ENCODE measurements at regions not wholly inside any gene's neighbourhood (a gene's known extent, or its start where the extent isn't known, plus 50 kb on each side); places are given as distances from the start of the nearest gene placed in this dataset.

DNA sequence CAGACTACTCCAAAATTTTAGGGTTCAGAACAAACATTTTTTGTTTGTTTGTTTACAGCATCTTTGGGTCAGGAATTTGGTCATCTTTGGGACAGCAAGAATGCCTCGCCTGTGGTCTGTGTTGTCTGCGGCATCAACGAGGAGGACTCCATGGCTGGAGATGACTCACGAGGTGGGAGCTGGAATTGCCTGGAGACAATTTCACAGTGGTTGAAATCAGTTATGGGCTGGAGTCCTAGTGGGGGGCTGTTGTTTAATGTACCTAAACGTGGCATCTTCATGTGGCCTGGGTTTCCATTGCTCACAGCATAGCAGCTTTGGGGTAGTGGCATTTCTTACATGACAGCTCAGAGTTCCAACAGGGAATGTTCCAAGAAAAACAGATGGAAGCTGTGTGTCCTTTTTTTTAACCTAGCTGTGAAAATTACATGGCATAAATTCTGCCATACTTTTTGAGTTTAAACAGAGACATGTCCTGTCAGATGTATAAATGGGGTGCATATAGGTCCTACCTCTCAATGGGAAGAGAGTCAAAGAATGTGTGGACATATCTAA, 507.3 kb upstream of the CBLB start:
- no peak for DNase-seq (ENCODE audit: low read depth in 1 of 2, low spot score in 1 of 2)

GRCh38 chr3:106379251-106379750, 510.5 kb upstream of the CBLB start:
- DNase-seq (ENCODE audit: low read depth in 1 of 2, low spot score in 1 of 2): no peak

DNA sequence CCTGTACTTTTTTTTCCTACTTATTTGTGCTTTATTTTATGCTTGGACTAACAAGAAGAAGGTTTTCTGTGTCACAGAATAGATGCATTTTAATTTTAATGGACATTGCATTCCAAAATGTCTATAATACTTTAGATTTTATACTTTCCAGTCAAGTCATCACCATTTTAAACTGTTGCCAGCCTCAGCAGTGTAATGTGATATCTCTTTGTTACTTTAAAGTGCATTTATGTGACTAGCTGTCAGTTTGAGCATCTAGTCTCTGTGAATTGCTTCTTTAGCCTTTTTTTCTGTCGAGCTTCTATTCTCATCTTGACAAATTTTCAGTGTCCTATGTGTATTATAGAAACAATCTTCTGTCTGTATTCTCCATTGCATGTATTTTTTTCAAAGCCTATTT, 511.4 kb upstream of the CBLB start:
- DNase-seq (ENCODE audit: low read depth in 1 of 2, low spot score in 1 of 2): no peak

GRCh38 chr3:106381286-106381938, 512.6 kb upstream of the CBLB start:
- DNase-seq (ENCODE audit: low read depth in 1 of 2, low spot score in 1 of 2): no peak

DNA sequence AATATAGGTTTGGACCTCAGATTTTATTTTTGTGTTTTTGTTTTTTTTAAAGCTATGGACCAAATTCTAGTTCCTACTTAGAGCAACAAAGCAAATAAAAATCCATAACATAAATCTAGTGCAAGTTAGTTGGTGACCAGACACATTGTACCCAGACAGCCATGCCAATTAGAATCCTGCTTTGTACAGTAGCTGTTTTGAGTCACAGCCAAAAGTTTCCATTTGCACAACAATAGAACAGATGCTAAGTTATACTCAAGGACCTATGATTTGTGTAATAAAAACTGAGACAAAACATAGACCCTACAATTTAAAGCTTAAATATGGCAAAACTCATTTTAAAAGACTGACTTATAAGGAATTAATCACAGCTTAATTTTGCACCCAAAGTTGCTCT, 513.1 kb upstream of the CBLB start:
- DNase-seq (ENCODE audit: low read depth in 1 of 2, low spot score in 1 of 2): no peak

DNA sequence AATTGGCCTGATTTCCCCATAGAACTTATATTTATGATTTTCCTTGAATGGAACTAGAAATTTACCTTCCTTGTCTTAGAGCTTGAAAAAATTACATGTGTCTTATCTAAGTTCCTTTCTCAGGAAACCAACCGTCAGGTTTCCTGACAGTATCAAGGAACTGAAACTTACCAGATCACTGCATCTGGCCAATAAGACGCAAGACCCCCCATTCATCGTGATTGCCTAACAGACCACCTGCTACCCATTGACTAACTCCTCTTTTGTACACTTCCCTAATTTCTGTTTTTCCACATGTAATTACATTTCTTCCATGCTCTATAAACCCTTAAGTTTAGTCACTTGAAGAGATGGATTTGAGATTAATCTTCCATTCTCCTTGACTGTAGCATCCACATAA, 517.2 kb upstream of the CBLB start:
- DNase-seq (ENCODE audit: low read depth in 1 of 2, low spot score in 1 of 2): no peak

- DNase-seq (ENCODE audit: low read depth in 1 of 2, low spot score in 1 of 2): no peak
Measured at GRCh38 chr3:106392915-106393314, 524.1 kb upstream of the CBLB start.

- no peak for DNase-seq (ENCODE audit: low read depth in 1 of 2, low spot score in 1 of 2)
Measured at GRCh38 chr3:106397006-106397405, 528.2 kb upstream of the CBLB start.

- DNase-seq (ENCODE audit: low read depth in 1 of 2, low spot score in 1 of 2): no peak
Measured at GRCh38 chr3:106398891-106399600, 530.2 kb upstream of the CBLB start.

DNA sequence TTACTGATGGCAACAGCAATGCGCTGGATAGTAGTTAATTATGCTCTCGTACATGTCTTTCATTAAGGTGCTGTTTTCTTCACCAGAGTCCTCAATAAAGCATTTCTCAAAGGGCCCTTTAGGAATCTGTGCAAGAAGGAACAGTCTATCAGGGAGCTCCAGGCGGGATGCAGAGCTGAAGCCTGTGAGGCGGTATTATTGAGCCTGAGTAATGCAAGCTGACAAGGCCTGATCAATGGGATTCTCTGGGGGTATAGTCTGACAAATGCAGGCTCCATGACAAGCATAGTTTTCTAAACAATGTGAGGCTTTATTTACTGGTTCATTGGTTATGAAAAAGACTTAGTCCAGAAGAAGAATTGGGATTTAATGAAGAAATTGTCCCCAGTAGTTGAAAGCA, 530.9 kb upstream of the CBLB start:
- no peak for DNase-seq (ENCODE audit: low read depth in 1 of 2, low spot score in 1 of 2)

DNA sequence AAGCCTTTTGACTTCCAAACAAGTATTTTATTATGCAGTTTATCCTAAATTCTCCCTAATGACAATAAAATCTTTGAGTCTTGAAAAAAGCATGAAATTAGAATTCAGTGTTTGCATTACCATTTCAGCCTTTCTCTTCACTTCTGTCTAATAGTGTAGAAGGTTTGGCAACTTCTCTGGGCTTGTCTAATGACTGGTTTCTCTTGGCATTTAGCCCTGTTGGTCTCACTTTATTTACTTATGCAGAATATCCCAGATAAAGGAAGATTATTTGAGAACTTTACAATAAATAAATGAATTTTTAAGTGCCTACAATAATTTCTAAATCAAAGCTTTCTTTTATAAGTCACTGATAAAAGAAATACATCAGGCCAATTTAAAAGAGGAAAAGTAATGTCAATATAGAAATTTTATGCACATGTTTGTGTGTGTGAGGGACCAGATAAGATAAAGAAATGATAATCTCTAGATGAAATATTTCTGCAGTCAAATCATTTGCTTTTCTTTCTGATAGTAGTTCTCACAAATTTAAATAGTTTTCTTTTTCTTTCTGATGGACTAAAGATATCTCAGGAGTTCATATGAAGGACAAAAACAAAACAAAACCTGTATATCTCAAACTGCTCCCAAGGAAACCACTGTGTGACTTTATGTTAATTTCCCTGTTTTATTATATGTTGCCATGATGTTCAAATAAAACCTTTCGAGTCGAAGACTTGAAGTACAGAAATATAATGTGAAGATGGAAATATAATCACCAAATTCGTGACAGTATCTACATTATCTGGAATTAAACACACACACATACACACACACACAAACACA, 533.1 kb upstream of the CBLB start:
- DNase-seq (ENCODE audit: low read depth in 1 of 2, low spot score in 1 of 2): no peak

DNA sequence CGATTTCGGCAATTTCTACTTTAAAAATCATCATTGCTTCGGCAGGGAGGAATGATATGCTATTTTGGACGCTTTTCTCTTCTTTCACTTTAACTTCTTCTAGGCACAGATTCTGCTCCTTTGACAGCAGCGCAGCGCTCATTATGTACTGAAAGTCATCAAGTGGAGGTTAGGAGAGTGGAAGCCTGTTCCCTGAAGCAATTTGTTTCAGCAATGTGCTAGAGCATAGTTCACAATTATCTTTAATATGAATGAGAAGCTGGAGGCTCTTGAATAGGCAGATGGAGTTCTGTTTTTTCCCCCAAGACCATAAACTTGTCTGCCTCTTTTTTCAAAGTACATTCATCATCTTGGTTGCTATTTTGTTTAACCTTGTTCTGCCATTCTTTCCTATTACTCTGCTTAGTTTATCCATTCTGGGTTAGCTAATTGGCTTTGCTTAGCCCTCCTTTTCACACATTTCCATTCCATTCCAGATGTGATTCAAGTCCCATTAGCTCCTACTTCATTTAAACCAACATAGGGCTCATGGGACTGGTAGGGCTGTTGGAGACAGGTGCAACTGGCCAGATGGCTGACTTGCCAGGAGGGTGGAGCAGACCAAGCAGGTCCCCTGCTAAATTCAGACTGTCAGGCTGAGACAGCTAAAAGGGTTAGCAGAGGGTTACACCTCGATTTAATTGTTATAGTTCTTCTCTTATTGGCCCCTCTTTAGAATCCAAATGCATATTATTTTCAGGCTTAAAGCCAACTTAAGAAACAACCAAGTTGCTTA, 534.7 kb upstream of the CBLB start:
- no peak for DNase-seq (ENCODE audit: low read depth in 1 of 2, low spot score in 1 of 2)

- no peak for DNase-seq (ENCODE audit: low read depth in 1 of 2, low spot score in 1 of 2)
Measured at GRCh38 chr3:106413683-106414082, 544.9 kb upstream of the CBLB start.

DNA sequence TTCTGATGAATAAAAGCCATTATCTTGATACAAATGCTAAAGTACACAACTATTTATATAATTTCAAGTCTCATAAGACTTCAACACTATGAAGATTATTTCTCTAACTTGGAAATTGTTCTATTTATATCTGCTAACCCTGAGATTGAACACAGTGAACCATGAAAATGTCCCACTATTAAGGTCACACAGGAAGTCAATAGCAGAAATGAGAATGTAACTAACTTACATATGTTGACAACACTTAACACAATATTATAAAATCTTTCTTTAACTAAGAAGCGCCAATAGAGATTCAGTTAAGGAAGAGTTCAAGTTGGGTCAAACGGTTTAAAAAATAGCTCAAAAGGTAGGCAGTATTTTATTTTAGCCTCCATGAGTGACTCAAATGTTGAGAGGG, 551.8 kb upstream of the CBLB start:
- no peak for DNase-seq (ENCODE audit: low read depth in 1 of 2, low spot score in 1 of 2)

DNA sequence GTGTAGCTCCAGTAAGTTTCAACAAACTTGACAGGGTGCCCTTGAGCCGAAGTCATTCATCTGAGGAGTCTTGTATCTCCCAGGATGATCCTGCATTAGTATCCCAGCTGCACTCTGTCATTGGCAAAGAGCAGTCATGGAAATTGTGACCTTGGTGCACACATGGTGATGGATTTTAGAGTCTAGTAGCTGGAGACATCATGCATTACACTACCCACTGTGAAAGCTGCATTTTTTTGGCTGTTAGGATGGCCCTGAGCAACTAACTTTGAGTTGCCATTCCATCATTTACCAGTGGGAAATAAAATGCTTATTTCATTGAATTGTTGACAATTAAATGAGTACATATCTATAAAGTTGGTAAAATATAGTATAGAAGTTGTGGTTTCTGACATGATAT, 552.6 kb upstream of the CBLB start:
- DNase-seq (ENCODE audit: low read depth in 1 of 2, low spot score in 1 of 2): no peak

GRCh38 chr3:106421909-106422308, 553.1 kb upstream of the CBLB start:
- DNase-seq (ENCODE audit: low read depth in 1 of 2, low spot score in 1 of 2): no peak

DNA sequence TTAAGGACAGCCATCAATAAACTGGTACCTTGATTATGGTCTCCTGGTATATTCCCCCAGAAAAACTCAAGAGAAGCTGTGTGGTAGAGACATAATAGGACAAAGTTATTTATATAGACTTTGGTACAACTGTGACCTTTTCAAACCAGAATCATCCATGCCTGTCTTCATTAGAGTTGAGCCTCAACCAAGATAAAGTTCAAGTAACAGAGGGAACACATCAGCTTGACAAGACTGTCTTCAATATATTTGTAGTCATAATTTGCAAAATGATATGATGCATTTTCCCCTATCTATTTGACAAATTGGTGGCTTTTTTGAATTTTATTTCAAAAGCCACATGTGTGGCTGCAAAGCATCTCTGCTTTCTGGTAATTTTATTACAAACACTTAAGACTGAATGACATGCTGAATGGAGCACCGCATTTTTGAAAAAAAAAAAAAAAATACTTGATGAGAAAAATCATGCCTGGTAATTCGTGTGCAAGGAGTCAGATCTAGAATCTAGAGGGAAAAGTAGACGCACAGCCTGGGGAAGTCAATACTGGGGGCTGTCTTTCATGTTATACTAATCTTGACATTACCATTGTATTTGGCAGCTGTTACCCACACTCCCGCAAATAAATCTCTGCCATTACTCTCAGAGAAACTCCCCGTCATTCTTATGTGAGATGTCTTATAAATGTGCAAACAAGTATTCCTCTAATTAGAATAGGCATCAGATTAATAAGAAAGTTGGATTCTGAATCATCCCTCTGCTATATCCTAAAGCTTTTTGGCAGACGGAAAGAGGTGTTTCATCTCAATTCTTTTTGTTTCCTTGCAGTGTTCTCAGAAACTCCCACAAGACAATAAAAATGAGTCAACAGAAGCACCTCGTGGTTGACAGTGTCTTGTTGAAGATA, 554.8 kb upstream of the CBLB start:
- no peak for DNase-seq (ENCODE audit: low read depth in 1 of 2, low spot score in 1 of 2)

GRCh38 chr3:106425026-106425425, 556.2 kb upstream of the CBLB start:
- no peak for DNase-seq (ENCODE audit: low read depth in 1 of 2, low spot score in 1 of 2)

GRCh38 chr3:106425916-106426315, 557.1 kb upstream of the CBLB start:
- DNase-seq (ENCODE audit: low read depth in 1 of 2, low spot score in 1 of 2): no peak

DNA sequence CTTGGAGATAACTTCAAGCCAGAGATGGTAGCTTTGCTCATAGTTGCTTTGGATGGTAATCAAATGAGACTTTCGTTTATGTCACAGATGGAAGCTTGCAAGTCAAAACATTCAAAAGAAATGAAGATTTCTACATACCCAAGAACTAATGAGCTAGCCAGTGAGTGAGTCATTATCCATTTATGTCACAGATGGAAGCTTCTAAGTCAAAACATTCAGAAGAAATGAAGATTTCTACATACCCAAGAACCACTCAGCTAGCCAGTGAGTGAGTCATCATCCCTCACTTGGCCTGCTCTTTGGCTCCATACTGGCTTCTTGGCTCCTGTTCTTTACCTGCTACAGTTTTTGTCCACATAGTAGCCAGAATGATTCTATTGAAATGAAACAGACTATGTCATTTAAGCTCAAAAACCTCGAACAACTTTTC, 559.8 kb upstream of the CBLB start:
- no peak for DNase-seq (ENCODE audit: low read depth in 1 of 2, low spot score in 1 of 2)
